HG03565 (cell line): ENCODE measurements at regions not wholly inside any gene's neighbourhood (a gene's known extent, or its start where the extent isn't known, plus 50 kb on each side); places are given as distances from the start of the nearest gene placed in this dataset.

Source experiments
- ATAC-seq: cut with Tn5 transposase; IDR thresholded peaks from one replicate; pipeline ENCODE4 v1.9.1; 2021; ENCODE audit warnings: mild to moderate bottlenecking, moderate library complexity; ENCODE audit not compliant: unreplicated experiment

- no peak for ATAC-seq
Measured at GRCh38 chr13:104106705-104107393, 1040.6 kb upstream of the SLC10A2 start.

GRCh38 chr13:104105418-104106355 is 1039.5 kb upstream of the SLC10A2 start:
- no peak for ATAC-seq

- ATAC-seq = no peak
Measured at GRCh38 chr13:104099750-104100149, 1033.5 kb upstream of the SLC10A2 start.

- ATAC-seq = no peak
Measured at GRCh38 chr13:104098421-104098820, 1032.2 kb upstream of the SLC10A2 start.

GRCh38 chr13:104086759-104087158 is 1020.5 kb upstream of the SLC10A2 start:
- no peak for ATAC-seq

GRCh38 chr13:104086210-104086609 is 1020.0 kb upstream of the SLC10A2 start:
- no peak for ATAC-seq

GRCh38 chr13:104085611-104086010 is 1019.4 kb upstream of the SLC10A2 start:
- no peak for ATAC-seq

GRCh38 chr13:104074326-104074725 is 1008.1 kb upstream of the SLC10A2 start:
- no peak for ATAC-seq

- no peak for ATAC-seq
Measured at GRCh38 chr13:104071806-104072205, 1005.6 kb upstream of the SLC10A2 start.

GRCh38 chr13:104065328-104065727 is 999.1 kb upstream of the SLC10A2 start:
- no peak for ATAC-seq

GRCh38 chr13:104057861-104058260 is 991.6 kb upstream of the SLC10A2 start:
- ATAC-seq = no peak

GRCh38 chr13:104045907-104046306 is 979.7 kb upstream of the SLC10A2 start:
- ATAC-seq = no peak

- no peak for ATAC-seq
Measured at GRCh38 chr13:104043184-104043583, 977.0 kb upstream of the SLC10A2 start.

GRCh38 chr13:104034891-104035290 is 968.7 kb upstream of the SLC10A2 start:
- no peak for ATAC-seq

- ATAC-seq = no peak
Measured at GRCh38 chr13:104025303-104025702, 959.1 kb upstream of the SLC10A2 start.

- no peak for ATAC-seq
Measured at GRCh38 chr13:104024416-104025170, 958.4 kb upstream of the SLC10A2 start.

GRCh38 chr13:104021806-104022397 is 955.7 kb upstream of the SLC10A2 start:
- no peak for ATAC-seq

- ATAC-seq = no peak
Measured at GRCh38 chr13:104017317-104017716, 951.1 kb upstream of the SLC10A2 start.

- ATAC-seq = no peak
Measured at GRCh38 chr13:104015646-104016396, 949.6 kb upstream of the SLC10A2 start.
